ENCODE measurements at regions not wholly inside any gene's neighbourhood (a gene's known extent, or its start where the extent isn't known, plus 50 kb on each side); places are given as distances from the start of the nearest gene placed in this dataset.
"Not testable (repeated sequence)": the region's sequence is repeated elsewhere in the genome, so short reads cannot be mapped to it uniquely, and the experiment has no call there.

DNA sequence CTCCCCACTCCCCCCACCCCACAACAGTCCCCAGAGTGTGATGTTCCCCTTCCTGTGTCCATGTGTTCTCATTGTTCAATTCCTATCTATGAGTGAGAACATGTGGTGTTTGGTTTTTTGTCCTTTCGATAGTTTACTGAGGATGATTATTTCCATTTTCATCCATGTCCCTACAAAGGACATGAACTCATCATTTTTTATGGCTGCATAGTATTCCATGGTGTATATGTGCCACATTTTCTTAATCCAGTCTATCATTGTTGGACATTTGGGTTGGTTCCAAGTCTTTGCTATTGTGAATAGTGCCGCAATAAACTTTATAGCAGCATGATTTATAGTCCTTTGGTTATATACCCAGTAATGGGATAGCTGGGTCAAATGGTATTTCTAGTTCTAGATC, 106.6 kb upstream of the WIPF3 start:
- H3K4me3 Mint-ChIP-seq; H3K36me3 Mint-ChIP-seq; H3K27me3 Mint-ChIP-seq; H3K27ac Mint-ChIP-seq; DNase-seq (ENCODE audit: low spot score in 2 of 2); H3K9me3 Mint-ChIP-seq; H3K4me1 Mint-ChIP-seq; ATAC-seq (ENCODE audit: low read depth): not testable (repeated sequence)

DNA sequence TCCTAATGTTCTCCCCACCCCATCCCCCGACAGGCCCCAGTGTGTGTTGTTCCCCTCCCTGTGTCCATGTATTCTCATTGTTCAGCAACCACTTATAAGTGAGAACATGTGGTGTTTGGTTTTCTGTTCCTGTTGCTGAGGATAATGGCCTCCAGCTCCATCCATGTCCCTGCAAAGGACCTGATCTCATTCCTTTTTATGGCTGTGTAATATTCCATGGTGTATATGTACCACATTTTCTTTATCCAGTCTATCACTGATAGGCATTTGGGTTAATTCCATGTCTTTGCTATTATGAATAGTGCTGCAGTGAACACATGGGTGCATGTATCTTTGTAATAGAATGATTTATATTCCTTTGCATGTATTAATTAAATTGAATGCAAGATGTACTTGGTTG, 104.8 kb upstream of the WIPF3 start:
- H3K27me3 Mint-ChIP-seq; H3K36me3 Mint-ChIP-seq; H3K9me3 Mint-ChIP-seq; H3K4me3 Mint-ChIP-seq; DNase-seq (ENCODE audit: low spot score in 2 of 2); H3K4me1 Mint-ChIP-seq; ATAC-seq (ENCODE audit: low read depth); H3K27ac Mint-ChIP-seq: not testable (repeated sequence)

DNA sequence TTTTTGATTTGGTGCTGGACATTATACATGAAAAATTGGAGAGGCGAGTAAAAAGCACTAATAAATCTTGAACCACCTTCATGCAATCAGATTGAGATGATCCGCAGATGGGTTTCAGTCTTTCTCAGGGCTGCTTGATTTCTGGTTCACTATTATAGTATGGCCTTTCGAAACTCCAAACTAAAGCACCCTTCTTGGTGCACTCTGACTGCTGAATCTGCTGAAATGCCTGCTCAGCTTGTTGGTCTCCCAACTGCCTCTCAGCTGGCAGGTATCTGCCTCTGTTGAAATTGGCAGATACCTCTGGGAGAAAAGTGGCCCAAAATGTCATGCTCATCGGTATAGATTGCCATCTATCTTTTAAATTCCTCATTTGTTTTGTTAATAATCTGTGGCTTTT, 102.5 kb upstream of the WIPF3 start:
- H3K9me3 Mint-ChIP-seq; H3K36me3 Mint-ChIP-seq; DNase-seq (ENCODE audit: low spot score in 2 of 2); H3K4me1 Mint-ChIP-seq; H3K4me3 Mint-ChIP-seq; H3K27me3 Mint-ChIP-seq; ATAC-seq (ENCODE audit: low read depth); H3K27ac Mint-ChIP-seq: not testable (repeated sequence)

DNA sequence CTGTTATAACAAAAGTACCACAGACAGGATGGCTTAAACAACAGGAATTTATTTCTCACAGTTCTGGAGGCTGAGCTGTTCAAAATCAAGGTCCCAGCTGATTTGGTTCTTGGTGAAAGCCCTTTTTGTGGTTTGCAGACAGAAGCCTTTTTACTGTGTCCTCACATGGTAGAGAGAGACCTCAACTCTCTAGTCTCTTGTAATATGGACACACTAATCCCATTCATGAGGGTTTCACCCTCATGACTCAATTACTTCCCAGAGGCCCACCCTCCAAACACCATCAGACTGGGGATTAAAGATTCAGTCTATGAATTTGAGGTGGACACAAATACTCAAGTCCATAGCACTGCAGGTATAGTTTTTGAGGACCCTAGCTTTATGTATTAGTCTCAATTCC, 97.3 kb upstream of the WIPF3 start:
- H3K36me3 Mint-ChIP-seq, H3K4me3 Mint-ChIP-seq: not testable (repeated sequence)

DNA sequence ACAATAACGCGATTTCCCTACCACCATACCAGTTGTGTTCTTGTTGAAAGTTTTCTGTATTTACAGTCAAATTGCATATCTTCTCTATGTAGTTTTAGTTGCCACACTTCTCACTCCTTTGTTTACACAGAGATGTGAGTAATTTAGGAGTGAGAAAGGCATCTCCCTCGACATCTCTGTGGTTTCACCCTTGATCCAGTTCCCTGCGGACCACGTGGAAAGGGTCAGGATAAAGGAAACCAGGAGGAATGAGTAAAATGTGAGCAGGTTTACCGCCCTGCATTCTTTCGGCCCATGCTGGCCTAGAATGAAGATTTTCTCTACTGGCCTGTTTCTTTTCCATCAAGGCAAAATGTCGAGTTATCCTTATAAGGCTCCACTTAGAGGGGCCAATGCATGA, 83.2 kb upstream of the WIPF3 start:
- H3K36me3 Mint-ChIP-seq; ATAC-seq (ENCODE audit: low read depth); H3K27me3 Mint-ChIP-seq; DNase-seq (ENCODE audit: low spot score in 2 of 2); H3K4me3 Mint-ChIP-seq; H3K4me1 Mint-ChIP-seq; H3K9me3 Mint-ChIP-seq; H3K27ac Mint-ChIP-seq: not testable (repeated sequence)

More for the DNA sequence above, 97.3 kb upstream of the WIPF3 start:
- not testable (repeated sequence) for H3K27ac Mint-ChIP-seq; H3K9me3 Mint-ChIP-seq; H3K27me3 Mint-ChIP-seq; H3K4me1 Mint-ChIP-seq; DNase-seq (ENCODE audit: low spot score in 2 of 2); ATAC-seq (ENCODE audit: low read depth)

DNA sequence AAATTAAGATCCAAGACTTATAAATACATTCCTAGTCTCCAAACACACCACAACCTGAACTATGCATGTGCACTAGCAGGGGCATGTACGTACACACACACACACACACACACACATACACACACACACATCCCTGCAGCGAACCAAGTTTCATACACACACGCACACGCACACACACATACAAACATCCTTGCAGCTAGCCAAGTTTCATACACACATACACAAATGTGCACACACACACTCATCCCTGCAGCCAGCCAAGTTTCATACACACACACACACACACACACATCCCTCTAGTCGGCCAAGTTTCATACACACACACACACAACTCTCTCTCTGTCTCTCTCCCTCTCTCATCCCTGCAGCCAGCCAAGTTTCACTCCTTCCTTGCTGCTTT, 82.7 kb upstream of the WIPF3 start:
- H3K4me3 Mint-ChIP-seq, result no peak overlapping the region
- H3K27ac Mint-ChIP-seq, result no peak overlapping the region
- H3K27me3 Mint-ChIP-seq, result peaks cover 7% of the 10 kb centered on the region
- H3K4me1 Mint-ChIP-seq, result no peaks in the 10 kb centered on the region
- peaks cover 2% of the 10 kb centered on the region for H3K36me3 Mint-ChIP-seq
- peaks cover under 1% of the 10 kb centered on the region for H3K9me3 Mint-ChIP-seq
- DNase-seq (ENCODE audit: low spot score in 2 of 2) (no peak), ATAC-seq (ENCODE audit: low read depth) (no peak)

DNA sequence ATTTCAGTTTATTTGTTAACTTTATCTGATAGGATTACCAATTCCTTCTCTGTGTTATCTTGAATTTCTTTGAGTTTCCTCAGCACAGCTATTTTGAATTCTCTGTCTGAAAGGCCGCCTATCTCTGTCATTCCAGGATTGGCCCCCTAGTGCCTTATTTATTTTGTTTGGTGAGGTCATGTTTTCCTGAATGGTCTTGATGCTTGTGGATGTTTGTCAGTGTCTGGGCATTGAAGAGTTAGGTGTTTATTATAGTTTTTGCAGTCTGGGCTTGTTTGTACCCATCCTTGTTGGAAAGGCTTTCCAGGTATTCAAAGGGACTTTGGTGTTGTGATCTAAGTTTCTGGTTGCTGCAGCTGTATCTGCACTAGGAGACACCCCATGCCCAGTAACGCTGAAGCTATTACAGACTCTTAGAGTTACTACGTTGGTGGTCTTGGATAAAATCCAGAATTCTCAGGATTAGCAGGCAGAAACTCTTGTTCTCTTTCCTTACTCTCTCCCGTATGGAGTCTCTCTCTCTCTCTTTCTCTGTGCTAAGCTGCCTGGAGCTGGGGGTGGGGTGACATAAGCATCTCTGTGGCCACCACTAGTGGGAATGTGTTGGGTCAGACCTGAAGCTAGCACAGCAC, 76.7 kb upstream of the WIPF3 start:
- H3K27me3 Mint-ChIP-seq, result peaks cover 15% of the 10 kb centered on the region
- not testable (repeated sequence) for H3K4me1 Mint-ChIP-seq; H3K9me3 Mint-ChIP-seq; ATAC-seq (ENCODE audit: low read depth); H3K4me3 Mint-ChIP-seq; DNase-seq (ENCODE audit: low spot score in 2 of 2); H3K36me3 Mint-ChIP-seq; H3K27ac Mint-ChIP-seq

DNA sequence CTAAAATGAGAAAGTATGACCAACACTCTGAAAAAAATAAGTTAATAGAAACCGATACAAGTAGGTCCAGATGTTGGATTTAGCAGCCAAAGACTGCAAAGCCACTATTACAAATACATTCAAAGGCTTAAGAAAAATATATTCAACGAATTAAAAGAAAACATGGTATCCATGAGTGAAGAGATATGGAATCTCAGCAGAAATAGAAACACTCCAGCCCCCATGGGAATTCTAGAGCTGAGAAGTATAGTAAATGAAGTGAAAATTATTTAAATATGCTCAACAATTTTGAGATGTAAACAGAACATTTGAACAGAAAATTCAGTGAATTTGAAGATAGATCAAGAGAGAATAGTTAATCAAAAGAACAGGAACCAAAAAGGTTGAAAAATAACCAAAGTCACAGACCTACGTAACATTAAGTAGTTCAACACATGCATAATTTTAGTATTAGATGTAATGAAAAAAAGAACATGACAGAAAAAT, 72.0 kb upstream of the WIPF3 start:
- Mint-ChIP-seq H3K4me3 (no peak overlapping the region), H3K27ac (no peak overlapping the region), H3K27me3 (peaks cover 12% of the 10 kb centered on the region), H3K9me3 (no peaks in the 10 kb centered on the region), H3K36me3 (no peaks in the 10 kb centered on the region), H3K4me1 (no peaks in the 10 kb centered on the region)
- ATAC-seq (ENCODE audit: low read depth), result no peak
- DNase-seq (ENCODE audit: low spot score in 2 of 2), result no peak

DNA sequence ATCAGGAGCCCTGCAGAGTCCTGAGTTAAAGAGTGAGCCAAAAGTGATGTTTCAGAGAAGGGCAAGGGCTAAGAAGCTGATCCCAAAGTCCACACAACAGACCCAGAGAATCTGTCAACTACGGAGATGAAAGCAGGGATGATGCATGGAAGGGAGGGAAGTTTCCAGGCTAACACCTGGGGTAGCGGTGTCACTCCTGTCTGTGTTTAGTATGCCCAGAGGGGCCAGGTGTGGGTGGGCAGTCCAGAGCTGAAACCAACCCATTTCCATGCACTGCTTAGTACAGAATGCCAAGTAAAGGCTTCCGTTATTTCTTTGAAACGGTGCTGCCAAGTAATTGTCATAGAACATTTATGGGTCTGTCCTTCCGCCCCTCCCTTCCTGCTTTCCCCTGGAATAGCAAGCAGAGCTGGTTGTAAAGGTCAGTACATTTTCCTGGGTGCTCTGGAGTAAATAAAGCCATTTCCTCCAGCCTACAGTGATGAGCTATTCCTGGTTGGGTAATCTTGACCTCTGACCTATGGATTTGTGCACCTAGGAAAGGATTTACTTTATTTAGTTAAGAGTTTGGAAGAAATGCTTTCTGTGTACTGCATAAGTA, 58.6 kb upstream of the WIPF3 start:
- H3K27ac Mint-ChIP-seq; H3K36me3 Mint-ChIP-seq; H3K4me1 Mint-ChIP-seq; H3K4me3 Mint-ChIP-seq; H3K9me3 Mint-ChIP-seq; ATAC-seq (ENCODE audit: low read depth); DNase-seq (ENCODE audit: low spot score in 2 of 2); H3K27me3 Mint-ChIP-seq: not testable (repeated sequence)

DNA sequence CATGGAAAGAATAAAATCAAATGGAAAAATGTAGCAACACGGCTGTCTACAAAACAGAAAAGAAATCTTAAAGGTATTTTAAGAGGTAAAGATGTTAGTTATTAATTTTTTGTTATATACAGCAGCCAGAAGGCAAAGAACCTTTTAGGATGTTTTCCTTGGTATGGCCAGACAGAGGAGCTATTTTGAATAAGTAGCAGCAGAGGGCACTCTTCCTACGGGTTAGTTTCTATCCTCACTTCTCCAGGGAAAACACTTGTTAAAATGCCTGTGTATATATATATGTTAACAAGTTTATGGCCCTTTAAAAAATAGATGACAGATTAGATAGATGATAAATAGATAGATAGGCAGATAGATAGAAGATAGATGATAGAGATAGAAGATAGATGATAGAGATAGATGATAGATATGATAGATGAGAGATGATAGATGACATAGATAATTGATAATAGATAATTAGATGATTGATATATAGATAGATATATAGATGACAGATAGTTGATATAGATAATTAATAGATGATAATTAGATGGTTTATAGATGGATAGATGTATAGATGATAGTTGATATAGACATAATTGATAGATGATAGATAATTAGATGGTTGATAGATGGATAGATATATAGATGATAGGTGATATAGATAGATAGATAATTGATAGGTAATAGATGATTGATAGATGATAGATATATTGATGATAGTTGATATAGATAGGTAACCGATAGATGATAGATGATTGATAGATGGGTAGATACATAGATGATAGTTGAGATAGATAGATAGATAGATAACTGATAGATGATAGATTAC, 57.8 kb upstream of the WIPF3 start:
- Mint-ChIP-seq H3K36me3 (no peaks in the 10 kb centered on the region), H3K4me3 (no peak overlapping the region), H3K27me3 (peaks cover 4% of the 10 kb centered on the region), H3K27ac (no peak overlapping the region), H3K9me3 (no peaks in the 10 kb centered on the region), H3K4me1 (no peaks in the 10 kb centered on the region)
- DNase-seq (ENCODE audit: low spot score in 2 of 2) (no peak), ATAC-seq (ENCODE audit: low read depth) (no peak)

DNA sequence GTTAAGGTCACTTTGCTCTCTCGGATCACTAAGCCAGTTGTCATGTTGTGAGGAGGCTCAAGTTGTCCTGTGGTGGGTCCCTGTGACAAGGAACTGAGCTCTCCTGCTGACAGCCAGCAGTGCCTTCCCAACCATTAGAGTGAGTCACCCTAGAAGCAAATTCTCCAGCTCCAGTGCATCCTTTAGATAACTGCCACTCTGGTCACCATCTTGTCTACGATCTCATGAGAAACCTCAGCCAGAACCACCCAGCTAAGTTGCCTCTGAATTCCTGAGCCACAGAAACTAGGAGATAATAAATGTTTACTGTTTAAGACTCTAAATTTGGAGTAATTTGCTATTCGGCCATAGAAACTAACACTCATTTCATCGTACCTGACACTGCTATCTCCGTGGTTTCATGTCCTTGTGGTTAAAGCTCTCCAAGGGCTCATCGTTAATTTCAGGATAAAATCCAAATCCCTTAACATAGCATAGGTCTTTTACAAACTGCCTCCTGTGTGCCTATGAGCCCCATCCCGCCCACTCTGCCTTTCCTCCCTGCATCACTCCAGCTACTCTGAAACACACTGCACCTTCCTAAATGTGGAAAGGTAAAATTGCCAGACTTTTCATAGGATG, 56.5 kb upstream of the WIPF3 start:
- ATAC-seq (ENCODE audit: low read depth) (no peak), DNase-seq (ENCODE audit: low spot score in 2 of 2) (no peak)
- Mint-ChIP-seq H3K36me3 (no peaks in the 10 kb centered on the region), H3K27me3 (peaks cover 4% of the 10 kb centered on the region), H3K4me3 (no peak overlapping the region), H3K4me1 (no peaks in the 10 kb centered on the region), H3K27ac (no peak overlapping the region), H3K9me3 (no peaks in the 10 kb centered on the region)

DNA sequence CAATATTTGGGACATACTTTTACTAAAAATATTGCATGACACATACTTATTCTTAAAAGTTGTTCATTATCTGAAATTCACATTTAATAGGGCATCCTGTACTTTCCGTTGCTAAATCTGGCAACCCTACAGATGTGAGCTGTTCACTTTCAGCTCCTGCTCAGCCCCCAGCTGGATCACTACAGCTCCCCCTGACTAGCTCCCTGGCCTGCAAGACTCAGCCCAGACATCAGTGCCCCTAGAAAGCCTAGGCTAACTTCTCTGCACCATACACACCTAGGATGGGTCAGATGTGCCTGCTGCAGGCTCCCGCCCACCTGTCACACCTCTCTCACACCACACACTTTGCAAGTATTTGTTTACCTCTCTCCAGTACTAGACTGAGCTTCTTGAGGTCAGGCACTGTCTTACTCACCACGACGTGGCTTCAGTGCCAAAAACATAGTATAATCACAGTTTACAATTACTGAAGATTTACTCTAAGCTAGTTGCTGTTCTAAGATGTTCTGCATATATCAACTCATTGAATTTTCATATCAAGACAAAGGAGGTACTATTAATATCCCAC, 55.9 kb upstream of the WIPF3 start:
- DNase-seq (ENCODE audit: low spot score in 2 of 2); H3K27me3 Mint-ChIP-seq; H3K9me3 Mint-ChIP-seq; H3K27ac Mint-ChIP-seq; H3K36me3 Mint-ChIP-seq; H3K4me3 Mint-ChIP-seq; ATAC-seq (ENCODE audit: low read depth); H3K4me1 Mint-ChIP-seq: not testable (repeated sequence)

DNA sequence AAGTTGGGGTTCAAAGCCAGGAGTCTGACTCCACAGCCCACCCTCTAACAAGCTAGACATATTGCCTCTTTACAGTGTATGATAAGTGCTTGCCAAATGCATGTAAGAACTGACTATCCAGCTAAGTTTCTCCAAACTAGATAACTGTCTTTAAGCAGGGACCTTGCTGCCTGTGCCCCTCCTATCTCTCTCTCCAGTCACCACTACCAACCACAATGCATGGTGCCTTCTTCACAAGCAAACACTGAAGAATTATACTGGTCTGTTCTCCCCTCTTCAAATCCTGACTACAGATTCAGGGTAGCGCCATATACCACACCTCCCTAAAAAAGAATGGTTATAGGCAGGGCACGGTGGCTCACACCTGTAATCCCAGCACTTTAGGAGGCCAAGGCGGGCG, 55.3 kb upstream of the WIPF3 start:
- H3K9me3 Mint-ChIP-seq; DNase-seq (ENCODE audit: low spot score in 2 of 2); H3K27me3 Mint-ChIP-seq; H3K4me3 Mint-ChIP-seq; H3K36me3 Mint-ChIP-seq; H3K27ac Mint-ChIP-seq; H3K4me1 Mint-ChIP-seq; ATAC-seq (ENCODE audit: low read depth): not testable (repeated sequence)

DNA sequence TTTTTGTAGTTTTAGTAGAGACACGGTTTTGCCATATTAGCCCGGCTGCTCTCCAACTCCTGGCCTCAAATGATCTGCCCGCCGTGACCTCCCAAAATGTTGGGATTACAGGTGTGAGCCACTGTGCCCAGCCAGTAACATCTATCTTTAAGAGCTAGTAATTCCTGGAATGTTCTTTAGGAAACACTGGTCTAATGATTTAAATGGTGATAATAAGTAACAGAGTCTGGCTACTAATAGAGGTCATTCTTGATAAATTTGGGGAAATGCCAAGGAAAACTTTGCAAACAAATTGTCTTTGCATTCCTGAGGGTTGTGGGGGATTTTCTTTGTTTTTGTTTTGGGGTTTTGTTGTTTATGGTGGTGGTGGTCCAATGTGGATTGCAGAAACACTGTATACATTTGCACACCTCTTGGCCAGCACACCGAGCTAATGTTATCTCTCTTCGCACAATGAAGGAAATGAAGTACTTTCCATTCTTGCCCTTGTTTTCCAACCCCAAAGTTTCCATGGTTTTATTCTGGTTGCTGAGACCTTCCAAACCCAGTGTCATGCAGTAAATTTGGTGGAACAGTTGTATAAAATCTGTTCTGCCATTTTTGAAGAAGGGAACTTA, 51.3 kb upstream of the WIPF3 start:
- ATAC-seq (ENCODE audit: low read depth) (no peak), DNase-seq (ENCODE audit: low spot score in 2 of 2) (no peak)
- peaks cover 8% of the 10 kb centered on the region for H3K27me3 Mint-ChIP-seq
- H3K9me3 Mint-ChIP-seq, result no peaks in the 10 kb centered on the region
- H3K27ac Mint-ChIP-seq, result no peak overlapping the region
- no peaks in the 10 kb centered on the region for H3K36me3 Mint-ChIP-seq
- H3K4me3 Mint-ChIP-seq, result no peak overlapping the region
- no peaks in the 10 kb centered on the region for H3K4me1 Mint-ChIP-seq

All from memory B cell (primary cell).